HG02970 (cell line): ENCODE measurements at regions not wholly inside any gene's neighbourhood (a gene's known extent, or its start where the extent isn't known, plus 50 kb on each side); places are given as distances from the start of the nearest gene placed in this dataset.

ENCODE experiments used
- ATAC-seq: cut with Tn5 transposase; IDR thresholded peaks from one replicate; pipeline ENCODE4 v1.9.1; 2021; ENCODE audit warnings: mild to moderate bottlenecking, moderate library complexity, moderate number of reproducible peaks; ENCODE audit not compliant: unreplicated experiment, low FRiP score

GRCh38 chr3:71916747-71917369, 131.9 kb upstream of the PROK2 start:
- ATAC-seq, result no peak

- no peak for ATAC-seq
Measured at GRCh38 chr3:71912839-71913495, 128.0 kb upstream of the PROK2 start.

GRCh38 chr3:71910108-71910507, 125.2 kb upstream of the PROK2 start:
- no peak for ATAC-seq

GRCh38 chr3:71907996-71908395, 123.0 kb upstream of the PROK2 start:
- ATAC-seq, result no peak

GRCh38 chr3:71906976-71907375, 122.0 kb upstream of the PROK2 start:
- no peak for ATAC-seq

- no peak for ATAC-seq
Measured at GRCh38 chr3:71905426-71905825, 120.5 kb upstream of the PROK2 start.

GRCh38 chr3:71903936-71904335, 119.0 kb upstream of the PROK2 start:
- no peak for ATAC-seq

- ATAC-seq, result no peak
Measured at GRCh38 chr3:71903112-71903495, 118.2 kb upstream of the PROK2 start.

- no peak for ATAC-seq
Measured at GRCh38 chr3:71902258-71903111, 117.5 kb upstream of the PROK2 start.

- no peak for ATAC-seq
Measured at GRCh38 chr3:71901645-71902044, 116.7 kb upstream of the PROK2 start.

GRCh38 chr3:71900057-71900456, 115.1 kb upstream of the PROK2 start:
- no peak for ATAC-seq

- ATAC-seq, result no peak
Measured at GRCh38 chr3:71896751-71897150, 111.8 kb upstream of the PROK2 start.

- ATAC-seq, result no peak
Measured at GRCh38 chr3:71893702-71894479, 108.9 kb upstream of the PROK2 start.

GRCh38 chr3:71893122-71893521, 108.2 kb upstream of the PROK2 start:
- no peak for ATAC-seq

GRCh38 chr3:71891483-71891882, 106.5 kb upstream of the PROK2 start:
- no peak for ATAC-seq

- ATAC-seq, result no peak
Measured at GRCh38 chr3:71890356-71890931, 105.5 kb upstream of the PROK2 start.

- ATAC-seq, result no peak
Measured at GRCh38 chr3:71887256-71887655, 102.3 kb upstream of the PROK2 start.

GRCh38 chr3:71885006-71885405, 100.1 kb upstream of the PROK2 start:
- ATAC-seq, result no peak

GRCh38 chr3:71881732-71882131, 96.8 kb upstream of the PROK2 start:
- ATAC-seq, result no peak

GRCh38 chr3:71881041-71881440, 96.1 kb upstream of the PROK2 start:
- no peak for ATAC-seq
